HEK293T (cell line): ENCODE measurements at regions not wholly inside any gene's neighbourhood (a gene's known extent, or its start where the extent isn't known, plus 50 kb on each side); places are given as distances from the start of the nearest gene placed in this dataset.

Source experiments
- CTCF ChIA-PET: fragments of 350-600 bp; formaldehyde crosslinking; extraction: SDS; loops from one replicate; lab custom pipeline; 2021; ENCODE audit warnings: antibody characterized with exemption, inconsistent platforms; lab: Yijun Ruan, JAX
- POLR2A ChIA-PET: fragments of 350-600 bp; formaldehyde crosslinking; extraction: SDS; loops from one replicate; lab custom pipeline; 2020; ENCODE audit warnings: antibody characterized with exemption, inconsistent platforms; lab: Yijun Ruan, JAX
- DNase-seq: peaks from one replicate; pipeline ENCODE4 v3.0.0; 2012; ENCODE audit warnings: mixed read lengths; ENCODE audit errors: extremely low spot score
- ARNT ChIP-seq: fragments of 450-650 bp; IDR thresholded peaks from 2 replicates; pipeline ENCODE4 v1.6.1; 2017; ENCODE audit warnings: mild to moderate bottlenecking
- BHLHE40 ChIP-seq: fragments of 450-650 bp; IDR thresholded peaks from 2 replicates; pipeline ENCODE4 v1.6.1; 2016; ENCODE audit warnings: mild to moderate bottlenecking, moderate library complexity, borderline replicate concordance
- CTBP1 ChIP-seq: fragments of 450-650 bp; IDR thresholded peaks from 2 replicates; pipeline ENCODE4 v1.6.1; 2016; ENCODE audit warnings: borderline replicate concordance
- ELF4 ChIP-seq: fragments of 450-650 bp; IDR thresholded peaks from 2 replicates; pipeline ENCODE4 v1.6.1; 2017; ENCODE audit warnings: antibody characterized with exemption
- FOXA1 ChIP-seq: fragments of 450-650 bp; IDR thresholded peaks from 2 replicates; pipeline ENCODE4 v1.6.1; 2016; ENCODE audit warnings: mild to moderate bottlenecking
- FOXK2 ChIP-seq: fragments of 450-650 bp; IDR thresholded peaks from 2 replicates; pipeline ENCODE4 v1.6.1; 2016; ENCODE audit warnings: mild to moderate bottlenecking
- FOXM1 ChIP-seq: fragments of 450-650 bp; IDR thresholded peaks from 2 replicates; pipeline ENCODE4 v1.6.1; 2017; ENCODE audit warnings: mild to moderate bottlenecking, borderline replicate concordance
- HDGF ChIP-seq: fragments of 450-650 bp; IDR thresholded peaks from 2 replicates; pipeline ENCODE4 v1.6.1; 2017; ENCODE audit warnings: antibody characterized with exemption, borderline replicate concordance
- L3MBTL2 ChIP-seq: fragments of 450-650 bp; conservative IDR thresholded peaks from 2 replicates; pipeline ENCODE4 v1.6.1; 2016; ENCODE audit warnings: mild to moderate bottlenecking
- LEF1 ChIP-seq: fragments of 450-650 bp; IDR thresholded peaks from 2 replicates; pipeline ENCODE4 v1.6.1; 2017; ENCODE audit warnings: mild to moderate bottlenecking, borderline replicate concordance
- NFRKB ChIP-seq: fragments of 450-650 bp; IDR thresholded peaks from 2 replicates; pipeline ENCODE4 v1.6.1; 2016; ENCODE audit warnings: mild to moderate bottlenecking, moderate library complexity
- SP1 ChIP-seq: fragments of 450-650 bp; IDR thresholded peaks from 2 replicates; pipeline ENCODE4 v1.6.1; 2017
- SUZ12 ChIP-seq: fragments of 450-650 bp; IDR thresholded peaks from 2 replicates; pipeline ENCODE4 v1.6.1; 2016; ENCODE audit warnings: mild to moderate bottlenecking
- TARDBP ChIP-seq: fragments of 450-650 bp; IDR thresholded peaks from 2 replicates; pipeline ENCODE4 v1.6.1; 2016
- ZNF384 ChIP-seq: fragments of 450-650 bp; IDR thresholded peaks from 2 replicates; pipeline ENCODE4 v1.6.1; 2016
- TF ChIP-seq, protein P1 (sequence below): fragments of 450-650 bp; IDR thresholded peaks from 2 replicates; pipeline ENCODE4 v1.6.1; 2016

DNA sequence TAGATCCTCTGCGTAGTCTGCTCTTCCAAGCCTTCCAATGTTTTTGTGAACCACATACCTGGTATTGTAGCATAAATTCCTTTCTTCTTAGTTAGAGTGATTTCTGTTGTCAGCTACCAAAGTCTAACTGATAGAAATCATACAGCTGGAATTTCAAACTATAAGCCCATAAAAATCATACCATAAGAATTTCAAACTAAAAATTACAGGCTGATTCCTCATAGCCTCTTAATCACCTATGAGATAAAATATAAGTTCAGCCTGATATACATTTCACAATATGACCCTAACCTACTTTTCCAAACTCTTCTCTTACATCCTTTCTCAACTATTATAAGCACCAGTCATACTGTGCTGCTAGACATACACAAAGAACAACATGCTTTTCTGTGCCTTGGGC lies 64.8 kb downstream of the PTHLH start:
- ChIA-PET CTCF (no interaction called here), POLR2A (no interaction called here)
- no peak for DNase-seq

GRCh38 chr12:27906658-27907473 lies 65.7 kb downstream of the PTHLH start:
- TF ChIP-seq FOXM1 (no peak), FOXA1 (no peak), ARNT (no peak), NFRKB (no peak), BHLHE40 (no peak), HDGF (no peak), LEF1 (no peak), ELF4 (no peak), TARDBP (no peak), CTBP1 (no peak), SP1 (no peak), FOXK2 (no peak), ZNF384 (no peak), L3MBTL2 (no peak)
- TF ChIP-seq, protein P1, sequence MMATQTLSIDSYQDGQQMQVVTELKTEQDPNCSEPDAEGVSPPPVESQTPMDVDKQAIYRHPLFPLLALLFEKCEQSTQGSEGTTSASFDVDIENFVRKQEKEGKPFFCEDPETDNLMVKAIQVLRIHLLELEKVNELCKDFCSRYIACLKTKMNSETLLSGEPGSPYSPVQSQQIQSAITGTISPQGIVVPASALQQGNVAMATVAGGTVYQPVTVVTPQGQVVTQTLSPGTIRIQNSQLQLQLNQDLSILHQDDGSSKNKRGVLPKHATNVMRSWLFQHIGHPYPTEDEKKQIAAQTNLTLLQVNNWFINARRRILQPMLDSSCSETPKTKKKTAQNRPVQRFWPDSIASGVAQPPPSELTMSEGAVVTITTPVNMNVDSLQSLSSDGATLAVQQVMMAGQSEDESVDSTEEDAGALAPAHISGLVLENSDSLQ: no peak
- no peak for DNase-seq
- ChIA-PET POLR2A (no interaction called here), CTCF (no interaction called here)

More for the DNA sequence above, 64.8 kb downstream of the PTHLH start:
- TF ChIP-seq SP1: no peak
- no peak for TF ChIP-seq BHLHE40
- no peak for TF ChIP-seq LEF1
- TF ChIP-seq ZNF384: no peak
- no peak for TF ChIP-seq TARDBP
- no peak for TF ChIP-seq FOXM1
- no peak for TF ChIP-seq ELF4
- no peak for TF ChIP-seq CTBP1
- no peak for TF ChIP-seq FOXA1

DNA sequence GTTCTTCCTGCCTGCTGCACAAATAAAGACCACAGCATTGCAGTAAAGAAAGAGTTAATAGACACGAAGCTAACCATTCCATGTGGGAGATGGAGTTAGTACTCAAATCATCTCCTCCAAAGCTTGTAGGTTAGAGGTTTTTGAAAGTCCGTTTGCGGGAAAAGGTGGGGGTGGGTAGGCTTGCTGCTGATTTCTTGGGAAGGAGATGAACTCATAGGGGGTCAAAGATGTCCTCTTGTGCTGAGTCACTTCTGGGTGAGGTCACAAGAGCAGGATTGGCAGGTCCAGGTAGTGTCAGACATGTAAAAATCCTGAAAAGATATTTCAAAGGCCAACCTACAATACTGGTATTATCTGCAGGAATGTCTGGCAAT lies 66.4 kb downstream of the PTHLH start:
- ChIA-PET CTCF (interaction anchor here (0.7 kb wide), 1 partner anchor 426 kb away, joined by 4 read pairs; no protein-coding TSS in a partner anchor), POLR2A (no interaction called here)
- no peak for TF ChIP-seq SP1
- no peak for DNase-seq

DNA sequence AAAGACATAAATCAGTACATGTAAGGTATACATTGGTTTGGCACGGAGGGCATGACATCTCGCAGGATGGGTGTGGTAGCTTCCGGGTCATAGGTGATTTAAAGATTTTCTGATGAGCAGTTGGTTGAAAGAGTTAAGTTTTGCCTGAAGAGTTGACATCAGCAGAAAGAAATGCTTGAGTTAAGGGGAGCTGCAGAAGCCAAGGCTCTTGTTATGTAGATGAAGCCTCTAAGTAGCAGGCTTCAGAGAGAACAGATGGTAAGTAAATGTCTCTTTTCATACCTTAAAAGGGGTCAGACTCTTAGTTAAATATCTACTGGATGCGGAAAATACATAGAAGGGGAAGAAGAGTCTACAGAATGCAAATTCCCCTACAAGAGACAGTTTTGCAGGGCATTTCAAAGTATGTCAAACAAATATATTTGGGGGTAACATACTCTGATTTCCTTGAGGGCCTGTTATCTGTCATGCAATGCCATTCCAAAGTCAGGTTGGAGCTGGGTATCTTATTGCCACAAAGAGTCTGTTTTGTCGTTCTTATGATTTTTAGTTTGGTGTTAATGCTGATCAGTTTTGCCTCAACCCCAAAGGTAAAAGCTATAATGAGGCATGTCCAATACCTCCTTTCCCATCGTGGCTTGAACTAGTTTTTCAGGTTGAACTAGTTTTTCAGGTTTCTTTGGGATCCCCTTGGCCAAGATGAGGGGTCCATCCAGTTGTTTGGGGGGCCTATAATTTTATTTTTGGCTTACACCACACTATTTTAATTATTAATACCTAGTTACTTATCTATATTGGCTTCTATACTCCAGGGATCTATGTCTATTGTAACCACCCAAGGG lies 67.0 kb downstream of the PTHLH start:
- DNase-seq: no peak
- CTCF ChIA-PET: interaction anchor here (0.7 kb wide), 1 partner anchor 425 kb away, joined by 4 read pairs; no protein-coding TSS in a partner anchor

DNA sequence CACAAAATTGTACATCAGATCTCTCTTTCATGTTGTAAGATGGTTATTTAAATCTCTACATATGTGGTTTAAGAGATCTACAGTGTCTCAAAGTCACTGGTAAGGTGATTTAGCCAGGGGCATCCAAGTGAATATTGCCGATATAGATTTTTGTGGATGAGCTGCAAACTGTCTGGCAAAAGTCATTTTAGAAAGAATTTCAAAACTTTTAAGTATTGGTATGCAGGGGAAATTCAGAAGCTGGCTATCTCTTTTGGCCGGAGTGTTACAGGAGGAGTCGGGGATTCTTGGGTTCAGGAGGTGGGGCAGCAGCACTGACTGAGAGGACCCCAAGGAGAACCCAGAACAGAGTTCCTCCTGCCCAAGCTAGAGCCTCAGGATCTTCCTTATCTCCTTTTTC lies 69.9 kb downstream of the PTHLH start:
- ChIA-PET POLR2A (no interaction called here), CTCF (no interaction called here)
- TF ChIP-seq LEF1 (no peak), SP1 (no peak), ZNF384 (no peak), ELF4 (no peak), NFRKB (no peak), FOXA1 (no peak), CTBP1 (no peak), BHLHE40 (no peak), L3MBTL2 (no peak), SUZ12 (no peak), FOXK2 (no peak), HDGF (no peak), FOXM1 (no peak), TARDBP (no peak), ARNT (no peak)
- TF ChIP-seq, protein P1: no peak
- no peak for DNase-seq

More for the DNA sequence above, 67.0 kb downstream of the PTHLH start:
- POLR2A ChIA-PET: no interaction called here
- no peak for TF ChIP-seq NFRKB
- TF ChIP-seq, protein P1: no peak
- no peak for TF ChIP-seq FOXM1
- TF ChIP-seq CTBP1: no peak
- no peak for TF ChIP-seq ZNF384
- TF ChIP-seq L3MBTL2: no peak
- no peak for TF ChIP-seq FOXA1
- TF ChIP-seq ELF4: no peak
- TF ChIP-seq ARNT: no peak
- no peak for TF ChIP-seq LEF1

DNA sequence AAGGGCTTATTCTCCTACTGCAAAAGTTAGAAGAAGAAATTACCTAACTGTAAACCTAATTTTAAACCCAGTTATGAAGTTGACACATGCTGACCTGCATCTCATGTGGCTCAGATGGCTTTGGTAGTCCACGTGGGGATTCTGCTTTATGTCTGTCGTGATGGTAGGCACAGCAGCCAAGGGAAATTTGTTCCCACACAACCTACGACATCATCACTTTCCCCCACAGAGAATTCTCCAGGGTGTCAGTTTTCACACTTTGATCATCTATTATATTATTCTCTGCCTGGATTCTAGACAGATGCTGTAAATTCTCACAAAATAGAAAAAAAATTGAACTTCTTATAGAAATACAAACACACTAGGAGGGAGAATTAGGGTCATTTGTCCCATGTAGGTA lies 70.6 kb downstream of the PTHLH start:
- TF ChIP-seq FOXK2 (no peak), CTBP1 (no peak), ZNF384 (no peak), SP1 (no peak), FOXA1 (no peak), TARDBP (no peak), BHLHE40 (no peak), ELF4 (no peak), LEF1 (no peak), NFRKB (no peak), HDGF (no peak), SUZ12 (no peak), FOXM1 (no peak)
- TF ChIP-seq, protein P1: no peak
- ChIA-PET CTCF (no interaction called here), POLR2A (no interaction called here)
- no peak for DNase-seq
